Left cardiac atrium (tissue), 4 donors: ENCODE measurements at regions not wholly inside any gene's neighbourhood (a gene's known extent, or its start where the extent isn't known, plus 50 kb on each side); places are given as distances from the start of the nearest gene placed in this dataset.

Experiments
- ATAC-seq, 2 donors: fragments of 200-7000 bp; cut with Tn5 transposase; one replicate each; pipeline ENCODE4 v1.9.1; 2020; ENCODE audit warnings: mild to moderate bottlenecking in 2 of 2, moderate library complexity in 2 of 2
- DNase-seq: peaks from one replicate; pipeline ENCODE4 v3.0.0-alpha.2; 2020
- intact Hi-C, 2 donors: fragments of 100-400 bp; cut with DNase I; formaldehyde crosslinking; loops; one replicate each; pipeline versions ENCODE4 v1.14.1 to v1.15.1; 2022 to 2023
- donor health status: DM: no; HTN: yes; CAD: no.
- donor health status: DM: no; HTN: yes; CAD: no; lungs with severe emphysema.
- donor health status: DM: yes; HTN: yes; CAD: no.
- donor health status: Dilated cardiomyopathy.

DNA sequence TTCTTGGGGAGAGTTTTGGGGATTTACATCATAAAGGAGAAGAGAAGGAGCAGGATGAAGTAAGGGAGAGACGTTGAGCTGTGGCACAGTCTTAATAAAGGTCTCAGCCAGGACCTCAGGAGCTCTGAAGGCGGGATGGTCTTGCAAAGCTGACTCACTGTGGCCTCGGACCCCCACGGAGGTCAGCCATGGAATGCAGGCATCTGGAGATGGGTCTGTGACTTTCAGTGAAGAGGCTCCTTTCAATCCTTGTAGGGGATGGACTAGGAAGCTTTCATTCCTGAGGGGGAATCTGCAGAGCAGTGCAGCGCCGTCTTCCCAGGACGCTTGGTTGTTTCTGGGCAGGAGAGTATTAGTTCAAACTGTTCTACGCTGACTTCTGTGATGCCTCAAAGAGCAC is 65.7 kb upstream of the BASP1 start:
- intact Hi-C loops, result no loop called here
- DNase-seq, result no peak
- ATAC-seq, result no peak

DNA sequence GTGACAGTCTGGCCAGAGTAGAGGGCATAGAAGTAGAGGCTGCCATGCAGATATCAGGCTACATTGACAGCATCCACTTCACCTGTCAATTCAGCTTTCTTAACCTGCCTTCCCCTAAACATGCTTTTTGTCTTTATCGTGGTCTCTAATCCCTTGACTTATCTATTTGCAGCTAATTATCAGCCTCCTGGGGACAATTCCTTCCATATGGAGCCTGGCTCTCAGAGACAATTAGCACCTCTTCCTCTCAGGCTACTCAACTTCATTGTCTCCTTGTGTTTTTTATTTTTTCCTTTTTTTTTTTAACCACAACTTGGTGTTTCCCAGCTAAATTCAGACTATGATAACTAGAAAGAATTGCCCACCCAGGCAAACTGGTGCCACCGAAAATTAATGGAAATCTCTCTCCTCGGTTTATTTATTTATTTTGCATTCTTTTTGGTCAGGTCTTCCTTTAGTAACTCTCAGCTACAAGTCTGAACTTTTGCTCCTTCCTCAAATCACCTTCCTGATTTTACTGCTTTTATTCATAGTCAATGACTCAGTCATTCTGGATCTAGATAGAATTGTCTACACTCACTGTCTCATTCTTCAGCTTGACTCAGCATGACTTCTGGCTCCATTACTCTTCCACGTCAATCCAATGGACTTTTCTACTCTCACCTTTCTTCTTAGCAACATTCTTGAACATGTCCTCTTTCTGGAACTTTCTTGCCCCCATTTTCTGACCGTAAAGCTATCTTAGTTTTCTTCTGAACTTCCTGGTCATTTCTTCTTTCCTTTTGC is 63.0 kb upstream of the BASP1 start:
- intact Hi-C loops, result no loop called here
- ATAC-seq (no peak), DNase-seq (no peak)

- no peak for DNase-seq
- intact Hi-C loops, result no loop called here
- no peak for ATAC-seq
These were observed 61.0 kb upstream of the BASP1 start for GRCh38 chr5:17156463-17156862.

- intact Hi-C loops, result no loop called here
- no peak for ATAC-seq
These were observed 60.1 kb upstream of the BASP1 start for GRCh38 chr5:17157294-17157693.

GRCh38 chr5:17157916-17158529 is 59.4 kb upstream of the BASP1 start:
- intact Hi-C loops, result no loop called here
- no peak for DNase-seq
- ATAC-seq, result no peak

More at GRCh38 chr5:17157294-17157693, 60.1 kb upstream of the BASP1 start:
- no peak for DNase-seq

- intact Hi-C loops, result no loop called here
- DNase-seq (no peak), ATAC-seq (no peak)
These were observed 56.7 kb upstream of the BASP1 start for GRCh38 chr5:17160756-17161040.

DNA sequence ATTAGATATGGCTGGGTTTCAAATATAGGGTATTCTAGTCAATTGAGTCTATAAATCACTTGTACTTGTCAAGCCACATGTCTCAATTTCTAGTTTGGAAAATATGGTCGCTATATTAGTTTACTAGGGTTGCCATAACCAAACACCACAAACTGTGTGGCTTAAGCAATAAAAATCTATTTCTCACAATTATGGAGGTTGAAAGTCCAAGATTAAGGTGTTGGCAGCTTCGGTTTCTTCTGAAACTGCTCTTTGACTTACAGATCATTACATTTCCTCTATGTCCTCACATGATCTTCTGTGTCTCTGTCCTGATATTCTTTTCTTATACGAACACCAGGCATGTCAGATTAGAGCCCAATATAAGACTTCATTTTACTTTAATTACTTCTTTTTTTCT is 55.8 kb upstream of the BASP1 start:
- ATAC-seq (no peak), DNase-seq (no peak)
- intact Hi-C loops, result no loop called here

DNA sequence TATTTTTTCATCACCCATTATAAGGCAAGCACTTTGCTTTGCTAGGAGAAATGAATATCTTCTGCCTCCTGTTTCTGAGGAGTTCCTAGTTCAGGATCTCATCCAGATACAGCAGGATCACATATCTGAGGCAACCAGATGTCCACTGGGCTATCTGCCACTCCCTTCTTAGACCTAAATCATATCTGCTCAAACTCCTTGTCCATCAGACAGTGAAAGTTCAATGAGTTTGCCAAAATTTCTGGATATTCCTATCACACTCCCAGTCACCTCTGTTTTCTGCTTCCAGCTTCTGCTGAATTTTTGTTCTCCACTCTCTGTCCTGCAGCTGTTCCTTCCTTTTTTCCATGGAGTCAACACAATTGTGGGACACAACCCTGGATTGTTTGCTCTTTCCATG is 54.2 kb upstream of the BASP1 start:
- intact Hi-C loops, result no loop called here
- no peak for ATAC-seq
- no peak for DNase-seq

DNA sequence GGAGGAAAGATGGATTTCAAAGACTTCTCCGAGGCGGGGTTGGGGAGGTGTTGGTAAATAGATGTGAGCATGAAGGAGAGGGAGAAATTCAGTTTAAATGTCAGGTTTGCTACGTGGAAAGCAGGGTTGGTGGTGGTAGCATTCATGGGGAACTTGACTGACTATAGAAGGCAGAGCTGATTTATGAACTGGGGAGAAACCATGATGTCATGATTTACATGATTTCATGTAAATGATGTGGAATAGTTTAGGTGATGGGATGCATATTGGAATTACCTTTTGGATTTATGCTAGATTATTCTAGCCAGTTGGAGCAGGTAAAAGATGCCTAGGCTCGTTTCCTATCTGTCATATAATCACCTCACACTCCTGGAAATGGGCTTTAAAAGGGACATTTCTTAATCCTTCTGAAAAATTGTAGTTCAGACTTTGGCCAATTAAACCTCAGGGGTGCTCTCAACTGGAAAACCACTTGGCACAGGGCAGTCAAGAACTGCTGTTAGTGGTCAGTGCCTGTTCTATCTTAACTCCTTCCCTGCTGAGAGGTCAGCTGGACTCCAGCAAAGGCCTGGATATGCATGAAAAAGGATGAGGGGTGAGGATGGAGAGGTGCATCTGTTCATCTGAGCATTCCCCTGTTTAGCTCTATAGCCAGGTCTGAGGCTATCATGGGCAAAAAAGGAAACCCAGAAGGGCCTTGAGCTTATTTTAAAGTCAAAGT is 50.1 kb upstream of the BASP1 start:
- DNase-seq (no peak), ATAC-seq (peak in 1 of 2 donors; percentile 63)
- intact Hi-C loops, result no loop called here
